SH-SY5Y (cell line): ENCODE measurements at regions not wholly inside any gene's neighbourhood (a gene's known extent, or its start where the extent isn't known, plus 50 kb on each side); places are given as distances from the start of the nearest gene placed in this dataset.

Source experiments
- GATA2 ChIP-seq: IDR thresholded peaks from 2 replicates; pipeline ENCODE4 v1.6.1; 2011; ENCODE audit warnings: mild to moderate bottlenecking, low read depth, low read length
- GATA3 ChIP-seq: IDR thresholded peaks from 2 replicates; pipeline ENCODE4 v1.6.1; 2011; ENCODE audit warnings: low read depth, mild to moderate bottlenecking, low read length, moderate library complexity

GRCh38 chr7:12951397-12951801, 264.0 kb downstream of the ARL4A start:
- TF ChIP-seq GATA3 (no peak), GATA2 (no peak)
